ENCODE measurements at regions not wholly inside any gene's neighbourhood (a gene's known extent, or its start where the extent isn't known, plus 50 kb on each side); places are given as distances from the start of the nearest gene placed in this dataset.

- Histone ChIP-seq H3K36me3 (ENCODE audit: control insufficient read depth in 2 of 2, extremely low read depth in 1 of 2, insufficient read depth in 2 of 2, low read length in 2 of 2) (no peaks in the 10 kb centered on the region), H3K9ac (replicated peaks; ENCODE audit: extremely low read depth, insufficient read depth, low read length) (no peak overlapping the region), H3K27ac (ENCODE audit: insufficient read depth, low read depth, low read length) (no peak overlapping the region), H3K9me1 (replicated peaks; ENCODE audit: control insufficient read depth, extremely low read depth, insufficient read depth, low read length) (no peaks in the 10 kb centered on the region), H3K27me3 (ENCODE audit: control insufficient read depth in 2 of 2, insufficient read depth in 2 of 2, low read length in 2 of 2) (no peaks in the 10 kb centered on the region), H3K4me2 (ENCODE audit: insufficient read depth, low read length) (no peak overlapping the region), H2AFZ (ENCODE audit: low read depth, low read length) (no peak overlapping the region), H3K4me3 (replicated peaks in 1 of 3; ENCODE audit: insufficient read depth in 1 of 3, low read depth in 1 of 3, low read length in 3 of 3) (no peak overlapping the region), H4K20me1 (replicated peaks; ENCODE audit: control insufficient read depth, extremely low read depth, insufficient read depth, low read length) (no peaks in the 10 kb centered on the region), H3K4me1 (ENCODE audit: control insufficient read depth, extremely low read depth, insufficient read depth, low read length) (peaks cover 2% of the 10 kb centered on the region), H3K9me3 (replicated peaks; ENCODE audit: control insufficient read depth, insufficient read depth, low read length) (no peaks in the 10 kb centered on the region), H3K79me2 (ENCODE audit: control insufficient read depth, insufficient read depth, low read length) (no peaks in the 10 kb centered on the region)
- DNase-seq (ENCODE audit: low read depth, low spot score), result no peak
- TF ChIP-seq POLR2AphosphoS5 (IDR thresholded peaks at IDR 0.05; ENCODE audit: insufficient read depth, low read depth, low read length), result no peak
- TF ChIP-seq POLR2A (IDR thresholded peaks at IDR 0.05; ENCODE audit: low read depth, low read length), result no peak
- no peak for TF ChIP-seq FOS (IDR thresholded peaks at IDR 0.05; ENCODE audit: borderline replicate concordance, insufficient read depth, low read length)
- TF ChIP-seq EZH2 (IDR thresholded peaks at IDR 0.05; ENCODE audit: borderline replicate concordance, low read depth, low read length, severe bottlenecking), result no peak
- TF ChIP-seq JUN (IDR thresholded peaks at IDR 0.05; ENCODE audit: borderline replicate concordance, insufficient read depth, insufficient read length, low read depth), result no peak
- no peak for TF ChIP-seq CTCF (IDR thresholded peaks at IDR 0.05; ENCODE audit: extremely low read depth in 1 of 2, insufficient read depth in 1 of 2, low read depth in 1 of 2, low read length in 2 of 2)
- TF ChIP-seq MAX (IDR thresholded peaks at IDR 0.05; ENCODE audit: insufficient read depth, insufficient read length), result no peak
- no peak for TF ChIP-seq GATA2 (IDR thresholded peaks at IDR 0.05; ENCODE audit: insufficient read depth, insufficient read length, low read depth, low read length)
- TF ChIP-seq MYC (IDR thresholded peaks at IDR 0.05; ENCODE audit: low read depth, low read length), result no peak
- POLR2A ChIA-PET, result no interaction called here
- no peak for FAIRE-seq
- BruUV-seq (replicated peaks), result no TSS peak
- dilution Hi-C loops (cut with MboI; ENCODE audit: extremely low pct_ligation_motif_present, low sequenced_read_pairs), result no loop called here
- intact Hi-C loops (cut with micrococcal nuclease), result no loop called here
- CTCF ChIA-PET, result no interaction called here
Measured at GRCh38 chr6:170461111-170461510, 92.0 kb downstream of the PSMB1 start.
